Thyroid gland (tissue), 4 donors: ENCODE measurements at regions not wholly inside any gene's neighbourhood (a gene's known extent, or its start where the extent isn't known, plus 50 kb on each side); places are given as distances from the start of the nearest gene placed in this dataset.

Experiments
- DNase-seq, 2 donors: peaks; one replicate each; pipeline ENCODE4 v3.0.0-alpha.2; 2019
- H3K27ac ChIP-seq, 3 donors: fragments of 200-600 bp; sonication (generic); 1 replicate in 2 of 3; 2 replicates in 1 of 3; pipeline ENCODE4 v1.5.1; 2016 to 2019; ENCODE audit warnings: mild to moderate bottlenecking in 1 of 3, moderate library complexity in 1 of 3
- H3K27me3 ChIP-seq: fragments of 200-600 bp; sonication (generic); one replicate; pipeline ENCODE4 v1.5.1; 2019
- H3K36me3 ChIP-seq, 2 donors: fragments of 200-600 bp; sonication (generic); one replicate each; pipeline ENCODE4 v1.5.1; 2016 to 2019
- H3K4me1 ChIP-seq, 2 donors: fragments of 200-600 bp; sonication (generic); one replicate each; pipeline ENCODE4 v1.5.1; 2017 to 2019
- H3K4me3 ChIP-seq, 3 donors: fragments of 200-600 bp; sonication (generic); replicated peaks in 1 of 3; 1 replicate in 2 of 3; 2 replicates in 1 of 3; pipeline ENCODE4 v1.5.1; 2016; ENCODE audit warnings: mild to moderate bottlenecking in 1 of 3
- H3K9me3 ChIP-seq: fragments of 200-600 bp; sonication (generic); one replicate; pipeline ENCODE4 v1.5.1; 2017
- CTCF ChIP-seq, 6 experiments: fragments of 200-600 bp in 3 of 6; fragments of 450-650 bp in 3 of 6; sonication (generic) in 3 of 6; IDR thresholded peaks; one replicate each; pipeline ENCODE4 v1.5.1; 2016 to 2019; ENCODE audit warnings: antibody characterized with exemption in 6 of 6, mild to moderate bottlenecking in 2 of 6, inconsistent platforms in 1 of 6, moderate library complexity in 1 of 6
- POLR2A ChIP-seq, 2 donors: fragments of 450-650 bp; IDR thresholded peaks; one replicate each; pipeline ENCODE4 v1.6.1; 2017; ENCODE audit warnings: antibody characterized with exemption in 2 of 2, mild to moderate bottlenecking in 2 of 2, moderate library complexity in 1 of 2
- WGBS, 2 donors: methylation state at CpG; one replicate each; pipeline ENCODE4 v1.1.5; 2017; 5-methylcytosine and 5-hydroxymethylcytosine counted together
- intact Hi-C: fragments of 100-400 bp; cut with DNase I; formaldehyde crosslinking; loops from one replicate; pipeline ENCODE4 v1.15.1; 2023

- 91 to 92% methylated on average over 6 of the region's 6 CpGs for WGBS, 2 donors
- Histone ChIP-seq H3K4me1 (no peaks in the 10 kb centered on the region), H3K9me3 (no peaks in the 10 kb centered on the region), H3K4me3 (no peak overlapping the region), H3K27me3 (no peaks in the 10 kb centered on the region), H3K27ac (no peak overlapping the region), H3K36me3 (no peaks in the 10 kb centered on the region)
- DNase-seq: no peak
- no peak for TF ChIP-seq POLR2A (IDR thresholded peaks at IDR 0.05)
- TF ChIP-seq CTCF (IDR thresholded peaks at IDR 0.05): no peak
- intact Hi-C loops: no loop called here
Observed at GRCh38 chrX:9172464-9172850, 138.5 kb upstream of the FAM9B start.

- no peaks in the 10 kb centered on the region for H3K9me3 ChIP-seq
- no peak overlapping the region for H3K4me3 ChIP-seq
- DNase-seq: no peak
- no peaks in the 10 kb centered on the region for H3K27me3 ChIP-seq
- TF ChIP-seq POLR2A (IDR thresholded peaks at IDR 0.05) (no peak), CTCF (IDR thresholded peaks at IDR 0.05) (no peak)
- H3K36me3 ChIP-seq: no peaks in the 10 kb centered on the region
- 85 to 90% methylated on average over 2 to 3 of the region's 3 CpGs for WGBS, 2 donors
- no peak overlapping the region for H3K27ac ChIP-seq
- intact Hi-C loops: no loop called here
- no peaks in the 10 kb centered on the region for H3K4me1 ChIP-seq
Observed at GRCh38 chrX:9180623-9181022, 146.7 kb upstream of the FAM9B start.

GRCh38 chrX:9182041-9182440 is 148.1 kb upstream of the FAM9B start:
- Histone ChIP-seq H3K9me3 (no peaks in the 10 kb centered on the region), H3K27ac (no peak overlapping the region), H3K27me3 (no peaks in the 10 kb centered on the region), H3K4me1 (no peaks in the 10 kb centered on the region), H3K4me3 (no peak overlapping the region), H3K36me3 (no peaks in the 10 kb centered on the region)
- 53 to 79% methylated on average over 3 of the region's 3 CpGs for WGBS, 2 donors
- intact Hi-C loops: no loop called here
- TF ChIP-seq POLR2A (IDR thresholded peaks at IDR 0.05) (no peak), CTCF (IDR thresholded peaks at IDR 0.05) (no peak)
- no peak for DNase-seq

- intact Hi-C loops: no loop called here
- Histone ChIP-seq H3K36me3 (no peaks in the 10 kb centered on the region), H3K27ac (no peak overlapping the region), H3K4me1 (no peaks in the 10 kb centered on the region), H3K27me3 (no peaks in the 10 kb centered on the region), H3K9me3 (no peaks in the 10 kb centered on the region), H3K4me3 (no peak overlapping the region)
- WGBS, 2 donors: 72 to 96% methylated on average over 2 of the region's 2 CpGs
- TF ChIP-seq CTCF (IDR thresholded peaks at IDR 0.05) (no peak), POLR2A (IDR thresholded peaks at IDR 0.05) (no peak)
- no peak for DNase-seq
Observed at GRCh38 chrX:9183481-9183880, 149.6 kb upstream of the FAM9B start.

GRCh38 chrX:9184211-9184610 is 150.3 kb upstream of the FAM9B start:
- H3K4me1 ChIP-seq: no peaks in the 10 kb centered on the region
- TF ChIP-seq POLR2A (IDR thresholded peaks at IDR 0.05) (no peak), CTCF (IDR thresholded peaks at IDR 0.05) (no peak)

More at GRCh38 chrX:9184211-9184610, 150.3 kb upstream of the FAM9B start:
- H3K36me3 ChIP-seq: no peaks in the 10 kb centered on the region
- intact Hi-C loops: no loop called here
- H3K27me3 ChIP-seq: no peaks in the 10 kb centered on the region
- H3K9me3 ChIP-seq: no peaks in the 10 kb centered on the region
- DNase-seq: no peak
- no peak overlapping the region for H3K4me3 ChIP-seq
- 77 to 88% methylated on average over 4 of the region's 4 CpGs for WGBS, 2 donors
- H3K27ac ChIP-seq: no peak overlapping the region
